Common myeloid progenitor, CD34-positive (primary cell): ENCODE measurements at regions not wholly inside any gene's neighbourhood (a gene's known extent, or its start where the extent isn't known, plus 50 kb on each side); places are given as distances from the start of the nearest gene placed in this dataset.
"Not testable (repeated sequence)": the region's sequence is repeated elsewhere in the genome, so short reads cannot be mapped to it uniquely, and the experiment has no call there.

ENCODE experiments used
- CTCF ChIA-PET: fragments of 350-600 bp; sonication (Branson Sonifier 250); formaldehyde crosslinking; loops from one replicate; lab custom pipeline; 2021; ENCODE audit warnings: antibody characterized with exemption; lab: Charles Lee
- POLR2A ChIA-PET: fragments of 350-600 bp; sonication (Branson Sonifier 250); formaldehyde crosslinking; loops from one replicate; lab custom pipeline; 2021; ENCODE audit warnings: antibody characterized with exemption; lab: Charles Lee
- DNase-seq, 3 donors: peaks; one replicate each; pipeline versions ENCODE4 v3.0.0 to v3.0.0-alpha.2; 2013
- H3K27ac ChIP-seq, 2 experiments: 1 replicate in 1 of 2; 2 replicates in 1 of 2; pipeline ENCODE4 v1.7.0; 2013; ENCODE audit warnings: inconsistent platforms in 2 of 2, low read length in 2 of 2, mild to moderate bottlenecking in 2 of 2, low read depth in 1 of 2, moderate library complexity in 1 of 2; ENCODE audit not compliant: severe bottlenecking in 2 of 2, insufficient read depth in 1 of 2, poor library complexity in 1 of 2
- H3K27me3 ChIP-seq, 5 experiments: replicated peaks in 2 of 5; 1 replicate in 3 of 5; 2 replicates in 2 of 5; pipeline versions ENCODE4 v1.6.1 to v1.7.0; 2013; ENCODE audit warnings: low read length in 4 of 5, mild to moderate bottlenecking in 2 of 5, moderate library complexity in 2 of 5, inconsistent platforms in 1 of 5; ENCODE audit not compliant: insufficient read depth in 5 of 5, control insufficient read depth in 4 of 5
- H3K36me3 ChIP-seq, 4 experiments: 1 replicate in 2 of 4; 2 replicates in 2 of 4; pipeline versions ENCODE4 v1.6.1 to v1.7.0; 2013; ENCODE audit warnings: low read length in 3 of 4, control low read depth in 1 of 4, mild to moderate bottlenecking in 1 of 4; ENCODE audit not compliant: control insufficient read depth in 4 of 4, insufficient read depth in 4 of 4
- H3K4me1 ChIP-seq, 4 experiments: 1 replicate in 3 of 4; 2 replicates in 1 of 4; pipeline versions ENCODE4 v1.6.1 to v1.7.1; 2013; ENCODE audit warnings: low read length in 3 of 4, mild to moderate bottlenecking in 3 of 4, control low read depth in 1 of 4, inconsistent platforms in 1 of 4, moderate library complexity in 1 of 4; ENCODE audit not compliant: control insufficient read depth in 4 of 4, insufficient read depth in 4 of 4; ENCODE audit errors: control extremely low read depth in 1 of 4
- H3K4me3 ChIP-seq, 7 experiments: 1 replicate in 4 of 7; 2 replicates in 3 of 7; pipeline versions ENCODE4 v1.5.1 to v1.7.0; 2013; ENCODE audit warnings: mild to moderate bottlenecking in 7 of 7, low read length in 6 of 7, moderate library complexity in 6 of 7, inconsistent platforms in 2 of 7, low read depth in 2 of 7, control low read depth in 1 of 7; ENCODE audit not compliant: insufficient read depth in 4 of 7, control insufficient read depth in 1 of 7; ENCODE audit errors: extremely low read depth in 1 of 7
- H3K9me3 ChIP-seq, 5 experiments: 1 replicate in 4 of 5; 2 replicates in 1 of 5; pipeline versions ENCODE4 v1.6.1 to v1.7.1; 2013; ENCODE audit warnings: low read length in 4 of 5, mild to moderate bottlenecking in 2 of 5, inconsistent platforms in 1 of 5, low read depth in 1 of 5, moderate library complexity in 1 of 5; ENCODE audit not compliant: control insufficient read depth in 4 of 5, insufficient read depth in 2 of 5; ENCODE audit errors: control extremely low read depth in 1 of 5
- WGBS: methylation state at CpG from one replicate; pipeline ENCODE4 v1.1.5; 2013; ENCODE audit not compliant: insufficient coverage; 5-methylcytosine and 5-hydroxymethylcytosine counted together

GRCh38 chr10:124197371-124198124 is 104.2 kb upstream of the CHST15 start:
- ChIA-PET POLR2A (no interaction called here), CTCF (no interaction called here)
- no peak overlapping the region for H3K27ac ChIP-seq
- no peak overlapping the region for H3K4me3 ChIP-seq
- H3K9me3 ChIP-seq, result no peaks in the 10 kb centered on the region
- WGBS, result 94% methylated on average over 24 of the region's 25 CpGs
- no peaks in the 10 kb centered on the region for H3K36me3 ChIP-seq
- H3K4me1 ChIP-seq, result peaks cover 0 to 2% (median 0%) of the 10 kb centered on the region in 4 experiments
- peaks cover 0 to 6% (median 2%) of the 10 kb centered on the region in 5 experiments for H3K27me3 ChIP-seq
- no peak for DNase-seq

- ChIA-PET CTCF (no interaction called here), POLR2A (no interaction called here)
- no peak for DNase-seq
- no peaks in the 10 kb centered on the region for H3K9me3 ChIP-seq
- WGBS, result 69% methylated on average over 5 of the region's 5 CpGs
- no peak overlapping the region for H3K27ac ChIP-seq
- H3K4me3 ChIP-seq, result no peak overlapping the region
- H3K4me1 ChIP-seq, result peaks cover 0 to 2% (median 0%) of the 10 kb centered on the region in 4 experiments
- peaks cover 0 to 6% (median 2%) of the 10 kb centered on the region in 5 experiments for H3K27me3 ChIP-seq
- no peaks in the 10 kb centered on the region for H3K36me3 ChIP-seq
These were observed 103.3 kb upstream of the CHST15 start for GRCh38 chr10:124196659-124197058.

DNA sequence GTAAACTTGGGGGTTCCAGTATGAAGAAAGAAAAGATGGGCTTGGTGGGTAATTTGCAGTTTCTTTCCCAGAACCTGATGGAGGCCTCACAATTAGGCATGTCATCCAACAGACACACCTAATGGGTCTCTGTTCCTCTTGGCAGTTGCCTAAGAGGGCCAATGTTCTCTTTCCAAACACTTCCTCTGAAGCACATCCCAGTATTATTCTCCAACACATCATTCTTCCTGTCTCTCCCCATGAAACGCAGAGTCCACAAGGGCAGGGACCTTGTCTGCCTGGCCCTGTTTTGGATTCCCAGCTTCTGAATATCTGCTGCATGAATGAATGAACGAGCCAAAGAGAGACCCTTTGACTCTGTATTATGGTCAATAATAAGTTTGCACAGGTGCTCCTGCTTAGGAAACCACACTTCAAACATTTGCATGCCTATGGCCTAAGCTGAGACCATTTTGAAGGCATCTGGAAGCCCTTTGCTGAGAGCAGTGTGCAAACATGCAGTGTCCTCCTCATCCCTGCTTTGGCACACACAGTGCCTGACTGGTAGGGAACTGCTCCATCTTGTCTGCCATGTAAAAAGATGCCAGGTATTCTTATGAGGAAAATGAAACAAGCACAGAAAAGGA is 100.9 kb upstream of the CHST15 start:
- no peak for DNase-seq
- Histone ChIP-seq H3K9me3 (no peaks in the 10 kb centered on the region), H3K36me3 (no peaks in the 10 kb centered on the region), H3K4me1 (peaks cover 0 to 2% (median 0%) of the 10 kb centered on the region in 4 experiments), H3K27ac (no peak overlapping the region), H3K27me3 (peaks cover 0 to 2% (median 0%) of the 10 kb centered on the region in 5 experiments), H3K4me3 (no peak overlapping the region)
- WGBS, result 100% methylated on average over 2 of the region's 2 CpGs
- ChIA-PET POLR2A (no interaction called here), CTCF (interaction anchor here (0.8 to 1.2 kb wide), 2 partner anchors 11 to 22 kb away, joined by 3 read pairs; no protein-coding TSS in a partner anchor)

DNA sequence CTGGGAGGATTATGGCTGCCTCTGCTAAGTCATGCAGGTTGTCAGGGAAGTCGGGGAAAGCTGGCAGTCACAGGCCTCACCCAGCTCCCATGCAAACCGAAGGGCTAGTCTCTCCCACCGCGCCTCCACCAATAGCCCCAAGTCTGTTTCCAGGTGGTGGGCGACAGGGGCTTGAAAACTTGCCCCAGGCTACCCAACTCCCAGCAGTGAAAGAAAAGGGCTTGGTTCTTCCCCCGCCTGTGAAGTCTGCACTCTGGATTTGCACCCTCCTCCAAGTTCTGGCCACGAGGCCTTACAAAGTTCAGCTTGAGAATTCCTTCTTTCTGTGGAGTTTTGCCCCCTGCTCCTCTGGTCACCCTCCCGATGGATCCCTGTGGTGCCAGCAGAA is 99.9 kb upstream of the CHST15 start:
- ChIA-PET CTCF (interaction anchor here (1.6 to 1.8 kb wide), 2 partner anchors 29 to 199 kb away, joined by 3 to 5 read pairs; no protein-coding TSS in a partner anchor), POLR2A (no interaction called here)
- H3K4me1 ChIP-seq, result peaks cover 0 to 2% (median 0%) of the 10 kb centered on the region in 4 experiments
- H3K4me3 ChIP-seq, result no peak overlapping the region
- no peaks in the 10 kb centered on the region for H3K9me3 ChIP-seq
- no peaks in the 10 kb centered on the region for H3K36me3 ChIP-seq
- DNase-seq, result no peak
- 92% methylated on average over 8 of the region's 8 CpGs for WGBS
- H3K27ac ChIP-seq, result no peak overlapping the region
- H3K27me3 ChIP-seq, result peaks cover 0 to 2% (median 0%) of the 10 kb centered on the region in 5 experiments

- H3K27me3 ChIP-seq, H3K9me3 ChIP-seq, POLR2A ChIA-PET, DNase-seq, H3K27ac ChIP-seq, H3K4me1 ChIP-seq, H3K4me3 ChIP-seq, H3K36me3 ChIP-seq: not testable (repeated sequence)
- CTCF ChIA-PET, result interaction anchor here (1.2 to 1.8 kb wide), 3 partner anchors 11 to 199 kb away, joined by 3 to 5 read pairs (median 3); no protein-coding TSS in a partner anchor
- 100% methylated on average over 2 of the region's 5 CpGs for WGBS
These were observed 99.4 kb upstream of the CHST15 start for GRCh38 chr10:124192664-124193308.

DNA sequence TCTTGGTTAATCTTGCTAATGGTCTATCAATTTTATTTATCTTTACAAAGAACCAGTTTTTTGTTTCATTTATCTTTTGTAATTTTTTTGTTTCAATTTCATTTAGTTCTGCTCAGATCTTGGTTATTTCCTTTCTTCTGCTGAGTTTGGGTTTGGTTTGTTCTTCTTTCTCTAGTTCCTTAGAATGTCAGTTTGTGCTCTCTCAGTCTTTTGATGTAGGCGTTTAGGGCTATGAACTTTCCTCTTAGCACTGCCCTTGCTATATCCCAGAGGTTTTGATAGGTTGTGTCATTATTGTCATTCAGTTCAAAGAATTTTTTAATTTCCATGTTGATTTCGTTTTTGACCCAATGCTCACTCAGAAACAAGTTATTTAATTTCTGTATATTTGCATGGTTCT is 97.1 kb upstream of the CHST15 start:
- H3K27me3 ChIP-seq, POLR2A ChIA-PET, DNase-seq, H3K36me3 ChIP-seq, H3K27ac ChIP-seq, H3K9me3 ChIP-seq, CTCF ChIA-PET, H3K4me3 ChIP-seq, H3K4me1 ChIP-seq: not testable (repeated sequence)
- WGBS, result no CpG with 5 or more reads among the region's 2 CpGs

DNA sequence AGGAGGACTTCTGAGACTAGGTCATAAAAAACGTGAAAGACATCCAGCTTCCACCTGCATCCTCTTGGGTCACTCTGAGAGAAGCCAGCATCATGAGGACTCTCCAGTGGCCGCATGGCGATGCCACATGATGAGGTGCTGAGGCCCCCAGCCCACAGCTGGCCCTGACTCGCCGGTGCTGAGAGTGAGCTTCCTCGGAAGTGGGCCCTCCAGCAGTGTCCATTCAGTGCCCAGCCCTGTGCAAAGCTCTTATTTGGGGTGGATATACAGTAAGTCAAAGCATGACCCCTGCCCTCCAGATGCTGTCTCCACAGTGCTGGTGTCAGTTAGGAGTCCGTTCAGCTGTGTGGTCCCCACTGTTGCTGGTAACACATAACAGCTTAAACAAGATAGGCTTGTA is 93.6 kb upstream of the CHST15 start:
- Histone ChIP-seq H3K9me3 (no peaks in the 10 kb centered on the region), H3K4me3 (no peak overlapping the region), H3K36me3 (no peaks in the 10 kb centered on the region), H3K4me1 (no peaks in the 10 kb centered on the region), H3K27me3 (peaks cover 0 to 2% (median 0%) of the 10 kb centered on the region in 5 experiments), H3K27ac (no peak overlapping the region)
- 100% methylated on average over 5 of the region's 7 CpGs for WGBS
- CTCF ChIA-PET, result no interaction called here
- POLR2A ChIA-PET, result no interaction called here
- no peak for DNase-seq
